ENCODE measurements at regions not wholly inside any gene's neighbourhood (a gene's known extent, or its start where the extent isn't known, plus 50 kb on each side); places are given as distances from the start of the nearest gene placed in this dataset.

GRCh38 chr13:64847767-64848166, 2382.4 kb downstream of the PCDH9 start:
- no peak for TF ChIP-seq TCF12 (IDR thresholded peaks at IDR 0.05; ENCODE audit: low read depth)
- no peak for TF ChIP-seq ZBTB7A (IDR thresholded peaks at IDR 0.05; ENCODE audit: low read depth)
- TF ChIP-seq MAX (IDR thresholded peaks at IDR 0.05), result no peak
- TF ChIP-seq YY1 (IDR thresholded peaks at IDR 0.05; ENCODE audit: low read depth), result no peak
- TF ChIP-seq RAD21 (IDR thresholded peaks at IDR 0.05; ENCODE audit: low read depth), result no peak
- TF ChIP-seq FOXM1 (IDR thresholded peaks at IDR 0.05; ENCODE audit: borderline replicate concordance, low read depth), result no peak
- TF ChIP-seq EP300 (IDR thresholded peaks at IDR 0.05; ENCODE audit: borderline replicate concordance), result no peak
- TF ChIP-seq TAF1 (IDR thresholded peaks at IDR 0.05; ENCODE audit: low read depth), result no peak
- TF ChIP-seq CEBPB (IDR thresholded peaks at IDR 0.05), result no peak
- TF ChIP-seq CREB1 (IDR thresholded peaks at IDR 0.05; ENCODE audit: low read depth), result no peak
- no peak for TF ChIP-seq REST (IDR thresholded peaks at IDR 0.05; ENCODE audit: low read depth)
- no peak for TF ChIP-seq TEAD4 (IDR thresholded peaks at IDR 0.05)
